ENCODE measurements at regions not wholly inside any gene's neighbourhood (a gene's known extent, or its start where the extent isn't known, plus 50 kb on each side); places are given as distances from the start of the nearest gene placed in this dataset.

GRCh38 chr22:25368271-25368670 lies 148.8 kb downstream of the CRYBB2 start:
- DNase-seq, result no peak

GRCh38 chr22:25369041-25369440 lies 149.6 kb downstream of the CRYBB2 start:
- no peak for DNase-seq

GRCh38 chr22:25370322-25370721 lies 150.9 kb downstream of the CRYBB2 start:
- DNase-seq, result no peak

GRCh38 chr22:25372000-25372595 lies 152.7 kb downstream of the CRYBB2 start:
- DNase-seq, result no peak

- no peak for DNase-seq
Observed at GRCh38 chr22:25373961-25374360, 154.5 kb downstream of the CRYBB2 start.

GRCh38 chr22:25374869-25375268 lies 155.4 kb downstream of the CRYBB2 start:
- no peak for DNase-seq

GRCh38 chr22:25375683-25376082 lies 156.2 kb downstream of the CRYBB2 start:
- DNase-seq, result no peak

GRCh38 chr22:25377699-25378098 lies 158.3 kb downstream of the CRYBB2 start:
- no peak for DNase-seq

- no peak for DNase-seq
Observed at GRCh38 chr22:25380122-25380747, 160.8 kb downstream of the CRYBB2 start.

- no peak for DNase-seq
Observed at GRCh38 chr22:25382762-25383161, 163.3 kb downstream of the CRYBB2 start.

- no peak for DNase-seq
Observed at GRCh38 chr22:25383278-25383820, 163.9 kb downstream of the CRYBB2 start.

GRCh38 chr22:25383892-25384291 lies 164.5 kb downstream of the CRYBB2 start:
- DNase-seq, result no peak

- DNase-seq, result no peak
Observed at GRCh38 chr22:25386538-25386884, 167.1 kb downstream of the CRYBB2 start.

- no peak for DNase-seq
Observed at GRCh38 chr22:25388415-25388814, 169.0 kb downstream of the CRYBB2 start.

- no peak for DNase-seq
Observed at GRCh38 chr22:25388866-25389540, 169.6 kb downstream of the CRYBB2 start.

- DNase-seq, result no peak
Observed at GRCh38 chr22:25389541-25389919, 170.1 kb downstream of the CRYBB2 start.

GRCh38 chr22:25390297-25391240 lies 171.1 kb downstream of the CRYBB2 start:
- no peak for DNase-seq

GRCh38 chr22:25392584-25392983 lies 171.9 kb upstream of the GRK3 start:
- DNase-seq, result no peak

GRCh38 chr22:25393121-25393805 lies 171.2 kb upstream of the GRK3 start:
- DNase-seq, result no peak

- DNase-seq, result no peak
Observed at GRCh38 chr22:25395468-25395867, 169.0 kb upstream of the GRK3 start.

GRCh38 chr22:25395915-25396314 lies 168.6 kb upstream of the GRK3 start:
- DNase-seq, result no peak

- no peak for DNase-seq
Observed at GRCh38 chr22:25396615-25397200, 167.8 kb upstream of the GRK3 start.

Data from effector CD8-positive, alpha-beta T cell (primary cell).